WTC11 (cell line): ENCODE measurements at regions not wholly inside any gene's neighbourhood (a gene's known extent, or its start where the extent isn't known, plus 50 kb on each side); places are given as distances from the start of the nearest gene placed in this dataset.

Experiments used
- ATAC-seq: fragments of 200-7000 bp; cut with Tn5 transposase; 2 replicates; pipeline ENCODE4 v1.10.0; 2021; ENCODE audit warnings: mild to moderate bottlenecking, moderate library complexity
- CTCF ChIA-PET: fragments of 300-600 bp; sonication (Branson Sonifier 250); formaldehyde crosslinking; loops from one replicate; lab custom pipeline; 2021; ENCODE audit warnings: antibody characterized with exemption; lab: Charles Lee
- POLR2A ChIA-PET: fragments of 350-600 bp; sonication (Branson Sonifier 250); formaldehyde crosslinking; loops from one replicate; lab custom pipeline; 2021; ENCODE audit warnings: antibody characterized with exemption; lab: Charles Lee
- DNase-seq: peaks from one replicate; pipeline ENCODE4 v3.0.0; 2021; ENCODE audit warnings: low spot score
- H3K27ac Mint-ChIP-seq: 2 replicates; pipeline ENCODE4 v1.8.0; 2021; ENCODE audit warnings: mixed read lengths
- H3K27me3 Mint-ChIP-seq: 2 replicates; pipeline ENCODE4 v1.8.0; 2021; ENCODE audit warnings: low read depth, mild to moderate bottlenecking, moderate library complexity, mixed read lengths
- H3K36me3 Mint-ChIP-seq: 2 replicates; pipeline ENCODE4 v1.8.0; 2021; ENCODE audit warnings: mixed read lengths
- H3K4me1 Mint-ChIP-seq: 2 replicates; pipeline ENCODE4 v1.8.0; 2022; ENCODE audit warnings: mixed read lengths
- H3K4me3 Mint-ChIP-seq: 2 replicates; pipeline ENCODE4 v1.8.0; 2021; ENCODE audit warnings: mild to moderate bottlenecking, moderate library complexity, mixed read lengths
- H3K9me3 Mint-ChIP-seq: 2 replicates; pipeline ENCODE4 v1.8.0; 2021; ENCODE audit warnings: mixed read lengths
- ATF2 ChIP-seq: sonication (generic); formaldehyde crosslinking; IDR thresholded peaks from 2 replicates; pipeline ENCODE4 v1.8.1; 2022; ENCODE audit warnings: low read depth, missing genetic modification reagents, borderline replicate concordance
- ATF3 ChIP-seq: sonication (generic); formaldehyde crosslinking; conservative IDR thresholded peaks from 2 replicates; pipeline ENCODE4 v1.8.1; 2022; ENCODE audit warnings: mild to moderate bottlenecking, missing genetic modification reagents
- CBFB ChIP-seq: sonication (generic); formaldehyde crosslinking; IDR thresholded peaks from 2 replicates; pipeline ENCODE4 v1.8.1; 2022; ENCODE audit warnings: mild to moderate bottlenecking, low read depth, missing genetic modification reagents
- ERG ChIP-seq: fragments of 250-450 bp; sonication (Bioruptor Pico); IDR thresholded peaks from 2 replicates; pipeline ENCODE4 v1.8.0; 2021; ENCODE audit warnings: mild to moderate bottlenecking
- ESRRA ChIP-seq: sonication (generic); formaldehyde crosslinking; IDR thresholded peaks from 2 replicates; pipeline ENCODE4 v1.8.1; 2022; ENCODE audit warnings: mild to moderate bottlenecking, missing genetic modification reagents, borderline replicate concordance
- FOXK1 ChIP-seq: sonication (generic); formaldehyde crosslinking; IDR thresholded peaks from 2 replicates; pipeline ENCODE4 v1.8.0; 2022; ENCODE audit warnings: mild to moderate bottlenecking, moderate library complexity, missing genetic modification reagents
- GRHL2 ChIP-seq: fragments of 250-450 bp; sonication (Bioruptor Pico); IDR thresholded peaks from 2 replicates; pipeline ENCODE4 v1.8.0; 2022; ENCODE audit warnings: mild to moderate bottlenecking, moderate library complexity; ENCODE audit not compliant: insufficient replicate concordance, severe bottlenecking
- NFE2L1 ChIP-seq: sonication (generic); formaldehyde crosslinking; IDR thresholded peaks from 2 replicates; pipeline ENCODE4 v1.8.1; 2023; ENCODE audit warnings: missing genetic modification reagents
- TCF7 ChIP-seq: sonication (generic); formaldehyde crosslinking; IDR thresholded peaks from 2 replicates; pipeline ENCODE4 v1.8.0; 2022; ENCODE audit warnings: mild to moderate bottlenecking, low read depth, missing genetic modification reagents, moderate library complexity
- ZMAT4 ChIP-seq: fragments of 250-450 bp; sonication (Bioruptor Pico); IDR thresholded peaks from 2 replicates; pipeline ENCODE4 v1.9.0; 2021; ENCODE audit warnings: mild to moderate bottlenecking
- ZNF138 ChIP-seq: sonication (generic); formaldehyde crosslinking; conservative IDR thresholded peaks from 2 replicates; pipeline ENCODE4 v1.8.1; 2022; ENCODE audit warnings: mild to moderate bottlenecking, moderate library complexity, missing genetic modification reagents
- ZNF219 ChIP-seq: sonication (generic); formaldehyde crosslinking; IDR thresholded peaks from 2 replicates; pipeline ENCODE4 v1.8.0; 2023; ENCODE audit warnings: missing genetic modification reagents, mild to moderate bottlenecking, borderline replicate concordance
- ZNF263 ChIP-seq: sonication (generic); formaldehyde crosslinking; IDR thresholded peaks from 2 replicates; pipeline ENCODE4 v1.8.1; 2022; ENCODE audit warnings: low read depth, mild to moderate bottlenecking, moderate library complexity, missing genetic modification reagents
- ZNF317 ChIP-seq: sonication (generic); formaldehyde crosslinking; IDR thresholded peaks from 2 replicates; pipeline ENCODE4 v1.8.1; 2023; ENCODE audit warnings: low read depth, mild to moderate bottlenecking, moderate library complexity, missing genetic modification reagents, borderline replicate concordance
- TF ChIP-seq, protein P1 (sequence below): fragments of 250-450 bp; sonication (Bioruptor Pico); IDR thresholded peaks from 2 replicates; pipeline ENCODE4 v1.9.0; 2021; ENCODE audit warnings: moderate library complexity, mild to moderate bottlenecking, inconsistent platforms, borderline replicate concordance
- TF ChIP-seq, protein P2 (sequence below): sonication (generic); formaldehyde crosslinking; IDR thresholded peaks from 2 replicates; pipeline ENCODE4 v1.8.0; 2022; ENCODE audit warnings: mild to moderate bottlenecking, missing genetic modification reagents
- TF ChIP-seq, protein P3 (sequence below): sonication (generic); formaldehyde crosslinking; IDR thresholded peaks from 2 replicates; pipeline ENCODE4 v1.8.0; 2022; ENCODE audit warnings: mild to moderate bottlenecking, missing genetic modification reagents
- TF ChIP-seq, protein P4 (sequence below): sonication (generic); formaldehyde crosslinking; IDR thresholded peaks from 2 replicates; pipeline ENCODE4 v1.8.1; 2022; ENCODE audit warnings: mild to moderate bottlenecking, missing genetic modification reagents, moderate library complexity, borderline replicate concordance
- TF ChIP-seq, protein P5 (sequence below): sonication (generic); formaldehyde crosslinking; IDR thresholded peaks from 2 replicates; pipeline ENCODE4 v1.8.0; 2022; ENCODE audit warnings: mild to moderate bottlenecking, missing genetic modification reagents
- TF ChIP-seq, protein P6 (sequence below): sonication (generic); formaldehyde crosslinking; IDR thresholded peaks from 2 replicates; pipeline ENCODE4 v1.8.0; 2022; ENCODE audit warnings: mild to moderate bottlenecking, missing genetic modification reagents

- no peak for TF ChIP-seq ATF2 (CRISPR knock-in tag)
- TF ChIP-seq, protein P1, sequence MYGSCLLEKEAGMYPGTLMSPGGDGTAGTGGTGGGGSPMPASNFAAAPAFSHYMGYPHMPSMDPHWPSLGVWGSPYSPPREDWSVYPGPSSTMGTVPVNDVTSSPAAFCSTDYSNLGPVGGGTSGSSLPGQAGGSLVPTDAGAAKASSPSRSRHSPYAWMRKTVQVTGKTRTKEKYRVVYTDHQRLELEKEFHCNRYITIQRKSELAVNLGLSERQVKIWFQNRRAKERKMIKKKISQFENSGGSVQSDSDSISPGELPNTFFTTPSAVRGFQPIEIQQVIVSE = no peak
- no peak for TF ChIP-seq TCF7
- no peak for TF ChIP-seq CBFB (CRISPR knock-in tag)
- TF ChIP-seq ERG = no peak
- TF ChIP-seq, protein P2, sequence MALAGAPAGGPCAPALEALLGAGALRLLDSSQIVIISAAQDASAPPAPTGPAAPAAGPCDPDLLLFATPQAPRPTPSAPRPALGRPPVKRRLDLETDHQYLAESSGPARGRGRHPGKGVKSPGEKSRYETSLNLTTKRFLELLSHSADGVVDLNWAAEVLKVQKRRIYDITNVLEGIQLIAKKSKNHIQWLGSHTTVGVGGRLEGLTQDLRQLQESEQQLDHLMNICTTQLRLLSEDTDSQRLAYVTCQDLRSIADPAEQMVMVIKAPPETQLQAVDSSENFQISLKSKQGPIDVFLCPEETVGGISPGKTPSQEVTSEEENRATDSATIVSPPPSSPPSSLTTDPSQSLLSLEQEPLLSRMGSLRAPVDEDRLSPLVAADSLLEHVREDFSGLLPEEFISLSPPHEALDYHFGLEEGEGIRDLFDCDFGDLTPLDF (CRISPR knock-in tag) = no peak
- TF ChIP-seq NFE2L1 = no peak
- TF ChIP-seq ESRRA = no peak
- TF ChIP-seq, protein P3, sequence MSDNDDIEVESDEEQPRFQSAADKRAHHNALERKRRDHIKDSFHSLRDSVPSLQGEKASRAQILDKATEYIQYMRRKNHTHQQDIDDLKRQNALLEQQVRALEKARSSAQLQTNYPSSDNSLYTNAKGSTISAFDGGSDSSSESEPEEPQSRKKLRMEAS (CRISPR knock-in tag) = no peak
- TF ChIP-seq ZNF219 = no peak
- ChIA-PET CTCF (no interaction called here), POLR2A (no interaction called here)
- Mint-ChIP-seq H3K36me3 (no peaks in the 10 kb centered on the region), H3K4me1 (no peaks in the 10 kb centered on the region), H3K4me3 (no peak overlapping the region), H3K27ac (no peak overlapping the region), H3K9me3 (peaks cover 9% of the 10 kb centered on the region), H3K27me3 (no peaks in the 10 kb centered on the region)
- DNase-seq (no peak), ATAC-seq (no peak)
Measured at GRCh38 chr14:86203843-86204242, 673.9 kb downstream of the FLRT2 start.

- H3K27me3 Mint-ChIP-seq = no peaks in the 10 kb centered on the region
- CTCF ChIA-PET = no interaction called here
Measured at GRCh38 chr14:86196471-86196870, 666.5 kb downstream of the FLRT2 start.

More at GRCh38 chr14:86196471-86196870, 666.5 kb downstream of the FLRT2 start:
- no peak for TF ChIP-seq ERG
- no peak for TF ChIP-seq GRHL2 (CRISPR knock-in tag)
- no peak for TF ChIP-seq ATF3 (CRISPR knock-in tag)
- no peak for TF ChIP-seq ZMAT4 (CRISPR knock-in tag)
- no peak for TF ChIP-seq ZNF263
- no peak for TF ChIP-seq ZNF317
- TF ChIP-seq, protein P4, sequence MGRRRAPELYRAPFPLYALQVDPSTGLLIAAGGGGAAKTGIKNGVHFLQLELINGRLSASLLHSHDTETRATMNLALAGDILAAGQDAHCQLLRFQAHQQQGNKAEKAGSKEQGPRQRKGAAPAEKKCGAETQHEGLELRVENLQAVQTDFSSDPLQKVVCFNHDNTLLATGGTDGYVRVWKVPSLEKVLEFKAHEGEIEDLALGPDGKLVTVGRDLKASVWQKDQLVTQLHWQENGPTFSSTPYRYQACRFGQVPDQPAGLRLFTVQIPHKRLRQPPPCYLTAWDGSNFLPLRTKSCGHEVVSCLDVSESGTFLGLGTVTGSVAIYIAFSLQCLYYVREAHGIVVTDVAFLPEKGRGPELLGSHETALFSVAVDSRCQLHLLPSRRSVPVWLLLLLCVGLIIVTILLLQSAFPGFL (CRISPR knock-in tag) = no peak
- TF ChIP-seq FOXK1 (CRISPR knock-in tag) = no peak
- TF ChIP-seq, protein P5, sequence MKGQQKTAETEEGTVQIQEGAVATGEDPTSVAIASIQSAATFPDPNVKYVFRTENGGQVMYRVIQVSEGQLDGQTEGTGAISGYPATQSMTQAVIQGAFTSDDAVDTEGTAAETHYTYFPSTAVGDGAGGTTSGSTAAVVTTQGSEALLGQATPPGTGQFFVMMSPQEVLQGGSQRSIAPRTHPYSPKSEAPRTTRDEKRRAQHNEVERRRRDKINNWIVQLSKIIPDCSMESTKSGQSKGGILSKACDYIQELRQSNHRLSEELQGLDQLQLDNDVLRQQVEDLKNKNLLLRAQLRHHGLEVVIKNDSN (CRISPR knock-in tag) = no peak
- no peak for TF ChIP-seq ZNF138 (CRISPR knock-in tag)
- TF ChIP-seq, protein P6, sequence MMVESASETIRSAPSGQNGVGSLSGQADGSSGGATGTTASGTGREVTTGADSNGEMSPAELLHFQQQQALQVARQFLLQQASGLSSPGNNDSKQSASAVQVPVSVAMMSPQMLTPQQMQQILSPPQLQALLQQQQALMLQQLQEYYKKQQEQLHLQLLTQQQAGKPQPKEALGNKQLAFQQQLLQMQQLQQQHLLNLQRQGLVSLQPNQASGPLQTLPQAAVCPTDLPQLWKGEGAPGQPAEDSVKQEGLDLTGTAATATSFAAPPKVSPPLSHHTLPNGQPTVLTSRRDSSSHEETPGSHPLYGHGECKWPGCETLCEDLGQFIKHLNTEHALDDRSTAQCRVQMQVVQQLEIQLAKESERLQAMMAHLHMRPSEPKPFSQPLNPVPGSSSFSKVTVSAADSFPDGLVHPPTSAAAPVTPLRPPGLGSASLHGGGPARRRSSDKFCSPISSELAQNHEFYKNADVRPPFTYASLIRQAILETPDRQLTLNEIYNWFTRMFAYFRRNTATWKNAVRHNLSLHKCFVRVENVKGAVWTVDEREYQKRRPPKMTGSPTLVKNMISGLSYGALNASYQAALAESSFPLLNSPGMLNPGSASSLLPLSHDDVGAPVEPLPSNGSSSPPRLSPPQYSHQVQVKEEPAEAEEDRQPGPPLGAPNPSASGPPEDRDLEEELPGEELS = no peak
- DNase-seq (no peak), ATAC-seq (no peak)
- no peak overlapping the region for H3K27ac Mint-ChIP-seq
- H3K4me1 Mint-ChIP-seq = no peaks in the 10 kb centered on the region
- POLR2A ChIA-PET = no interaction called here
- H3K9me3 Mint-ChIP-seq = peaks cover 13% of the 10 kb centered on the region
- no peak overlapping the region for H3K4me3 Mint-ChIP-seq
- no peaks in the 10 kb centered on the region for H3K36me3 Mint-ChIP-seq
